SK-N-MC (cell line): ENCODE measurements at regions not wholly inside any gene's neighbourhood (a gene's known extent, or its start where the extent isn't known, plus 50 kb on each side); places are given as distances from the start of the nearest gene placed in this dataset.

Experiments used
- EZH2 ChIP-seq: fragments of 200-600 bp; sonication (generic); IDR thresholded peaks from one replicate; pipeline ENCODE4 v1.6.1; 2017; ENCODE audit warnings: antibody characterized with exemption
- POLR2AphosphoS5 ChIP-seq: IDR thresholded peaks from 2 replicates; pipeline ENCODE4 v1.6.1; 2012; ENCODE audit warnings: mild to moderate bottlenecking, low read depth, low read length, borderline replicate concordance

DNA sequence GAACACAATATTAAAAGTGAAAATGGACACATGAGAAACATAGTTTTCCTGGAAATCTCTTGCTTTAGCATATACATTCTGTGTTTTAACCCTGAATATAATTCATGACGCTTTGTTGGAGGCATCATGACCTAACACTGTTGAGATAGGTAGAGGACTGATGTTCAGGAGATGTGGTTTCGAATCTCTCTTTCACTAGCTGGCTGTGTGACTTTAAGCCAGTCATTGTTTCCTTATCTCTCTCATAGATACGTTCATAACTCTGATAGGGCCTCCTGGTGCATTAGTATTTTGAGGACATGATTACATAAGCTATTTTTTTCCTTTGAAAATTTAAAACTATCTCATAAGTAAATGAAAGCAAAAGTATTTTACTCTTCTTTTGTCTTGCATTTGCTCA lies 179.0 kb upstream of the DTNA start:
- TF ChIP-seq POLR2AphosphoS5 (no peak), EZH2 (no peak)
